ENCODE measurements at regions not wholly inside any gene's neighbourhood (a gene's known extent, or its start where the extent isn't known, plus 50 kb on each side); places are given as distances from the start of the nearest gene placed in this dataset.

- no peak for DNase-seq (ENCODE audit: low spot score)
Measured at GRCh38 chr5:92402956-92403702, 1020.0 kb upstream of the ARRDC3 start.

- no peak for DNase-seq (ENCODE audit: low spot score)
Measured at GRCh38 chr5:92402045-92402444, 1018.9 kb upstream of the ARRDC3 start.

- no peak for DNase-seq (ENCODE audit: low spot score)
Measured at GRCh38 chr5:92401492-92401891, 1018.4 kb upstream of the ARRDC3 start.

DNA sequence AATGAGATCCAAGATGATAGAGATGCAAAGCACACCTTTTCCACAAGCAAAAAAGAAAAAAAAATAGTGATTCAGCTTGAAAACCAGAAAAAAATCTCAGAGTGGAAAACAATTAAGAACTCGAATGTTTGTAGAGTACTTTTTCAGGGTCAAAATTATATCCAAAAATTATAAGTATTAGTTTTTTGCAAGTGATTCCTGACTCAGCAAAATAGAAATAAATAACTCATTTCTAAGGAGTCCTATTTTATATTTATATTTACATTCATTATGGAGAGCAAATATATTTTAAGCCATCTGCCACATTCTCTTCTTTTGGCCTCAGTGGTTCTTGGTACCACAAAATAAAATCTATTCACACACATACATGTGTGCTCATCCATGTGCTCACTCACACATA lies 1011.8 kb upstream of the ARRDC3 start:
- no peak for DNase-seq (ENCODE audit: low spot score)

DNA sequence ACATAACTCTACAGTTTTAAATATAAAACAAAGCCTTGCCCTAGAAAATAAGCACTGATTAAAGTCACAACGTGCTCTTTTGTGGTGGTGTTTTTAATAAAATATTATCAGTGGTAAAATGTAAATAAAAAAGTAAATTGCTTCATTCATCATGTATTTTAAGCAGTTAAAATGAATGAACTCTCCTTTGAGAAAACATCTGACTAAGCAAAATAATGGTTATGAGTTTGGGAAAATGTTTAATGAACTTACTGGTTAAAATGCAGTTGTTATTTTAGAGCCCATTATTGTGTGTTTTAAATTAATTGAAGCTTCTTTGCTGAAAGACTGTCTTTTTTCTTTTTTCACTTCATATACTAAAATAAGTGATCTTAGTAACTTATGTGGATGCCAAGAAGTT lies 1007.5 kb upstream of the ARRDC3 start:
- no peak for DNase-seq (ENCODE audit: low spot score)

GRCh38 chr5:92380069-92380770 lies 997.1 kb upstream of the ARRDC3 start:
- DNase-seq (ENCODE audit: low spot score), result no peak

GRCh38 chr5:92378966-92379611 lies 996.0 kb upstream of the ARRDC3 start:
- DNase-seq (ENCODE audit: low spot score), result no peak

- DNase-seq (ENCODE audit: low spot score), result no peak
Measured at GRCh38 chr5:92374859-92375258, 991.7 kb upstream of the ARRDC3 start.

DNA sequence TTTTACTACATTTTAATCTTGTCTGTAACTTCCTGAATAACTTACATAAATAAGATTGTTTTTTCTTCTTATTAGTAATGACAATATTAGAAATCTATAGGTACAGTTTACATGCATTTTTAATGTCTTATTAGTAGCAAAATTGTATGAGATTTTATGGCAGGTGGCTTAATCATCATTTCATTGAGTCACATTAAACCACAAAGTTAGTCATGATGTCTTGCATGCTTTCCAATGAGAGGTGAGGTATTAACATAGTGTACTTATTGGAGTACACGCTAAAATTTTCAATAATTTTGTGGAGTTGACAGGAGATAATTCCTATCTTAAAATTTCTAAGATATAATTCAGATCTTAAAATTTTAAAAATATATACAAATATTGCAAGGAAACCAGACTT lies 989.6 kb upstream of the ARRDC3 start:
- DNase-seq (ENCODE audit: low spot score), result no peak

- DNase-seq (ENCODE audit: low spot score), result no peak
Measured at GRCh38 chr5:92371889-92372235, 988.7 kb upstream of the ARRDC3 start.

DNA sequence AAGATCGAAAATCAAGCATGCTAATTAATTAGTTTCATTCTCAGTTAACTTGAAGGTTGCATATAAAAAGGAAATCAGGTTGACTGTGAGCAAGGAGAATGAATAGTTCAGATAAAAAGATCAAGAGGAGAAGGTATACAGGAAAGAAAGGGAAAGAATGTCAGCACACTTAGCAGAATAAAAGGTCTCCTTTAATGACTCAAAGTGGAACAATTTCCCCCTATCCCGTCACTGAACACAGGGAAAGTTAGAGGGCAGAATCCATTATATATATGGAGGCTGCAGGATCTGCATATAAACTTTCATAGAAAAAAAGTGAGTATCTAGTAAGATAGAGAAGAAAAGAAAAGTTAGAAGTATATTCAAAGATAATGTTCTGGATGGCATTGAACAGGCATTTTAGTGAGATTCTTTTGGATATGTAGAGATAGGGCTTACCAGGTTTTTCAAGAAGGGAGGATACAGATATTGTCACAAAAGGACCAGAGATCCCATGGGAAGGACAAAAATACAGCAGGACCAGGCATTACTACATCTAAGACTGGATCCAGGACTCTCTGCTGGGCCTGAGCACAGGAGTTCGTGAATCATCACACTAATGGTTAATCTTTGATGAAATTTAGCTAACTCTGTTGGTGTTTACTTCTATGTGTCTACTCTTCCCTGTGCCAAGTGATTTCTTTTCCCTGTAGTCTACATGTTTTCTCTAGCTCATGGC lies 988.2 kb upstream of the ARRDC3 start:
- no peak for DNase-seq (ENCODE audit: low spot score)

DNA sequence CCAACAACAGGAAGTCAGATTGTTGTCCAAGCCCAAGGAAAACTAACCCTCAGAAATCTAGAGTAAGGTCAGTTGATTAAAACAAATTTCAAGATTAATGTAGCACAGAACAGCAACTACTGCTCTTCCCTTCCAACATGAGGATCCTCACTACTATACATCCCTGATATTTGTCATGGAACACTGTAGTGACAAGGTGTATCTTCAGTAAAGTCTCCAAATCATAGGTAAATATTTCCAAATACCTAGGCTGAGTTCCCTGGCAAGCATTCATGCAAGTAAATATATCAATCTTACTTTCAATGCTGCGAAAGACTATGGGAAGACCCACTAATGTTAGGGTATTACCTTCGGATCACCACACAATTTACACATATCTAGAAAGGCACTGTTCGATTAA lies 986.9 kb upstream of the ARRDC3 start:
- DNase-seq (ENCODE audit: low spot score), result no peak

GRCh38 chr5:92369587-92369986 lies 986.5 kb upstream of the ARRDC3 start:
- no peak for DNase-seq (ENCODE audit: low spot score)

GRCh38 chr5:92364986-92365550 lies 982.0 kb upstream of the ARRDC3 start:
- no peak for DNase-seq (ENCODE audit: low spot score)

- no peak for DNase-seq (ENCODE audit: low spot score)
Measured at GRCh38 chr5:92353107-92354030, 970.3 kb upstream of the ARRDC3 start.

- DNase-seq (ENCODE audit: low spot score), result no peak
Measured at GRCh38 chr5:92337772-92338234, 954.7 kb upstream of the ARRDC3 start.

DNA sequence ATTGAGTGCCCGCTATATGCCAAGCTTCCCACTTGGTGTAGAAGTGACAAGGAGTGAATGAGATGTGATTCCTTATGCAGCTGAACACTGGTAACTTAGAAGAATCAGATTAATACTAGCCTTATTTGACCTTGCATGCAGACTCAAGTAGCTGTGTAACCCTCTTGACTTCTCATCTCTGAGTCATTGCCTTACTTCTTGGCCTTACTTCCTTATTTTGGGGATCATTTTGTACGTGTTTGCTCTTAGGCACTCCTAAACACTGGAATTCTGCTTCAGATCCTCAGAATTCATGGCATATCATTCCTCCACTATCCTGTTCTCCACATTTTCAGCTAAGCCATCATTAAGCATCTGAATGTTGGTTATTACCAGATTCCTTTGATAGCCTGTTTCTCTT lies 948.9 kb upstream of the ARRDC3 start:
- no peak for DNase-seq (ENCODE audit: low spot score)

DNA sequence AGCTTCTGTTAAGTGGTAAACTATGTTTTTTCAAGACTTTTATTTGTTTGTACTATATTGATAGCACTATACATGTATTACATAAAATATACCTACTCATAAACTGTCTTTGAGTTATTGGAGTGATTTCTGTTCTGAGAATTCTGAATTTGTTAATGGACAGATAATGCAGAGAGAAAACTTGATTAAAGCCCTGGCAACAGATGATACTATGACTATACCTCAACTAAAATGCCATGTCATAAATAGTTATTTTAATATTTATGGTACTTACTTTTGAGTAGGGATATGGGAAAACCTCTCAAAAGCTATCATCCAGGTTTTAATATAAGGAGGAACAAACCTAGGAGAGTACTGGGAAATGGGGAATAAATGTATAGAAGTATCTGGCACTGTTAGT lies 947.2 kb upstream of the ARRDC3 start:
- no peak for DNase-seq (ENCODE audit: low spot score)

DNA sequence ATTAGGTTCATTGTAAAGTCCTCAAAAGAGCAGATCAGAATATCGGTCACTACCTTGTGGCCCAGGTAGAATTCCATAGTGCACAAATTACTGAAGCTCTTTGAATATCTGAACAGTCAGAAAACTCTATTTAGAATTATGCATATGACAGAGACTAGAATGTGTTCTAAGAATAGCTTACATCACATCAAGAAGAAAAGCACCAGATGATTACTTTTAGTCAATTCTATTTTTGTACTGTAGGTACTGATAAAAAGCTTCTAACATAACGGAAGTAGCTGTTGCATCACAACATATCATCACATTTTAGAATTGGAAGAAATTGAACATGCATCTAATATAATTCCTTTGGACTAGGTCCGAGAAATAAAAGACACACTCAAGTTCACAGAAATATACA lies 946.6 kb upstream of the ARRDC3 start:
- no peak for DNase-seq (ENCODE audit: low spot score)

- DNase-seq (ENCODE audit: low spot score), result no peak
Measured at GRCh38 chr5:92328584-92329259, 945.6 kb upstream of the ARRDC3 start.

GRCh38 chr5:92320446-92320845 lies 937.3 kb upstream of the ARRDC3 start:
- DNase-seq (ENCODE audit: low spot score), result no peak
